ENCODE measurements at regions not wholly inside any gene's neighbourhood (a gene's known extent, or its start where the extent isn't known, plus 50 kb on each side); places are given as distances from the start of the nearest gene placed in this dataset.

DNA sequence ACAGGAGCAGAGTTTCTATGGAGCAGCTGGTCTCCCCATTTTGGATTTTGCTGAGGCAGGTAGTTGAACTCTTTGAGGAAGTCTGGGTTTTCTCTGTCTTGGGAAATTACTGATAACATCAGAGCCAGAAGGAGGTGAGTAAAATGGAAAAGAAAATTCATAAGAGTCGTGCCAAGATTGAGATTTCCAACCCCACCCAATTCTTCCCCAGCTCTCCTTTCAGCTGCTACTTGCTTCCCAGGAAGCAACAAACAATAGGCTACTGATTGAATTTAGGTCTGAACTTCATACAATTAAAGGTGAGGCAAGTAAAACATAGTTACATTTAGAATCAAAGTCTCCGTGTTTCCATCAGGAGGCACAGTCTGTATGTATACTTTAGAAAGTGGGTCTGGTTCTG, 54.6 kb upstream of the EOLA2 start:
- DNase-seq, result no peak

DNA sequence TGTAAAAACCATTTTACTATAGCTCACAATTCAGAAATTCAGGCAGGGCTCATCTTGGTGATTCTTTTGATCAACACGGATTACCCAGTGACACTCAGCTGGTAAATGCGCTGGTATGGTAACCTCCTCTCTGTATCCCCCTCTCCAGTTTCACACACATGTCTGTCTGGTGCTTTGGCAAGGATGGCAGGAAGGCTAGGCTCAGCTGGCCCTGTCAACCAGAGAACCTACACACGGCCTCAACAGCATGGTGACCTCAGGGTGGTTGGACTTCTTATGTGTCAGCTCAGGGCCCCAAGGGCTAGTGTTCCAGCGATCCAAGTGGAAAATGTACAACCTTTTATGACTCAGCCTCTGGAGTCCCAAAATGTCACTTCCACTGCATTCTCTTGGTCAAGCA, 55.7 kb upstream of the EOLA2 start:
- DNase-seq, result no peak

DNA sequence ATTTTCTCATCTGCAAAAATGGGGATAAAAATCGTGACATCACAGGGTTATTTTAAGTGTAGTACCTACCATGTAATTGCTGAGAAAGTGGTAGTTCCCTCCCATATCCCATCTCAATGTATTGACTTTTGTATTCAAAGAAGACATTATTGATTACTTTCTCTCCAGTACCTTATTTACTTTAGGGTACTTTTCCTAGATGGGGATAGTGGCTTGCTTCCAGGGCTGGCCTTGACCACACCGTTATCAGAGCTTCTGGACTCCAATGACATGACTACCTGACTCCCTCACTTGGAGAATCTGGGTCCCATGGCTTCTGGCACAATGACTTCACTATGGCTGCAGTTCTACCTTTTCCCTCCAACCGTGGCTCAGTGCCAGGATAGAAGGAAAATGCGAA, 58.2 kb upstream of the EOLA2 start:
- no peak for DNase-seq

DNA sequence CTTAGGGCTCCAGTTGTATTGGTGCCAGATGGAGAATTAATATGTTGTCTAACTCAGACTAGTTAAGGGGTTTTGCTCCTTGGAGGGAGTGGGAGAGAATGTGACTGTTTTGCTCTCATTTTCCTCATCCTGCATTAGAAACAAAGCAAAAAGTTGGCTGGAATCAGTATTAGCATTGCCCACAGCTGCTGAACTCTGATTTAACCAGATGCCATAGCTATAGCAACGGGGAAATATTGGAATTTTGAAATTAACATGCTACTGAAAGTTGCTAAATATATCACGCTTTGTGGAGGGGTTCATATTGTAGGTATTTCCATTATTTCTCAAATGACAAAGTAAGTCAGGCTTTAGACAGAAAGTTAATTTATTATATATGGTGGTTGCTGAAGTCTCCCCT, 66.7 kb upstream of the EOLA2 start:
- DNase-seq, result no peak

DNA sequence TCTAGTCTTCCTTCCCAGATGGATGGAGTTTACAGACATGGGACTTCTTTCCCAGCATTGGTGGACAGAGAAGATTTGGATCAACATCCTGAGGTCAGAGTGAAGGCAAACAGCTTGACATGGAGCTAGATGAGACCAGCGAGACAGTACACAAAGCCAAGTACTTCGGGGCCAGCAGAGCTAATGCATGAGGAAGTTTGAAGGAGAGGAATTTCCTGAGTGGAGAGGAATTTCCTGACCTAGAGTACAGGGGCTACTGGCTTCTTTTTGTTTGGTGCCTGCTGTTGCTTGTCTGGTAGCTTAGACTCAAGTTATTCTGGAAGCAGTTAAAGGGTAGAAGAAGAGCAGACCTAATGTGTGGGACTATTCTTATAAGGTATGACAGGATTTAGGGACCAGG, 69.1 kb upstream of the EOLA2 start:
- DNase-seq, result no peak

DNA sequence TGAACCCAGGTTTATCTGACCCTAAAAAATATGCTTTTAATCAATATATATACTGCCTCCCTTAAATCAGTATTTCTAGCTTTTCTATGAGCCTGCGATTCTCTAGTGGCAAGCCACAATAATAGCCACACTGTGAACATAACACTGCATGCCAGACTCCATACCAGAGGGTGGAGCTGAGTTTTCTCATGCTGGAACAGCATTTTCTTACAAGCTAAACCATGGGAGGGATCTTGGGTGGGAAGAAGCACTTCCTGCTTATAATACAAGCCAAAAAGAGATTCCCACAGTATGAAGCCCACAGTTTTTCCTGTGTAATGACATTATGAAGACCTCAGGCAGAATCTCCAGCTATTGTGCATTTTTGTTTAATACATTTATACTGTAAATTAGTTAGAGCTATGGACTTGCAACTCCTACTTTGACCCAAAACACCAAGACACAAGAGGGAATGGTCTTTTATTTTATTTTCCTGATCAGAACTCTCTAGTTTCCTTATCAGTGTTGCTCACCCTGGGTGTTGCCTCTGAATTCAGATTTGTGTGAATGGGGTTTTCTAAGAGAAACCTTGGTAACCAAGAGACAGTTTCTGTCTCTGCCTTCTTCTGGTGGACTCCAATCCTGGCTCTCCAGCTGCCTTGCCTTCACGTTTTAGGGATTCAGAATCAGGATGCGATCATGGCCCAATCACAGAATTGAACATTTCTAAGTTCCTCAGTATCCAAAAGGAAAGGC, 74.5 kb upstream of the EOLA2 start:
- DNase-seq, result no peak

DNA sequence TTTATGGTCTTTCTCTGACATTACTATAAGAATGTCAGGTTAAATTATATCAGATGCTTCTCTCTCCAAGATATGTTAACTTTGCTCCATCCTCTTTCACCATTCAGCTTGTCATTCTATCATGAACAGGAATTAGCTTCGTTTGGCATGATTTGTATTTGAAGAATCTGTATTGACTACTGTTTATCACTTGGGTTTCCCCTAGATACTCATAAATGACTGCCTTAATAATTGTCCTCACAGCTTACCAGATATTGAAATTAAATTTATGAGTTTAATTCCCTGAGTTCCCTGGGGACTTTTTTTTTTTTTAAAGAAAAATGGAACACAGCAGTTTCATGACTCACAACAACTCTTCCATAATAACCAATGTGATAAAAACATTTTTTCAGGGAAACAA, 76.2 kb upstream of the EOLA2 start:
- DNase-seq, result no peak

DNA sequence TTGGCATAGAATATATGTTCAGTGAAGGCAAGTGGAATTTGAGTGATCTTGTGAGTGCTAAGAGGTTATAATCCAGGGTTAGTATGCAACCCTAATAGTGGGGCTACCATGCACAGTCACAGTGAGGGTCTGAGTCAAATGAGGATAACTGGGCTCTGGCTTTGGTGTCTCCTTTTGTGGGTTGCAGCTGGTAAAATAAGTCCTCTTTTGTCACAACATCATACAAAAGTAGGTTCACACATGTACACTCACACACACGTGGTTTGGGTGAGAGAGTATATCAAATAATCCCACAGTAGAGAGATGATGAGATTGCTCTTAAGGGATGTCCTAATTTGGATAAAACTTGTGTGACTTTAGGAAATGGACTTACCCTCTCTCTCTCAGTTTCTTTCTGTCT, 79.6 kb upstream of the EOLA2 start:
- DNase-seq, result no peak

DNA sequence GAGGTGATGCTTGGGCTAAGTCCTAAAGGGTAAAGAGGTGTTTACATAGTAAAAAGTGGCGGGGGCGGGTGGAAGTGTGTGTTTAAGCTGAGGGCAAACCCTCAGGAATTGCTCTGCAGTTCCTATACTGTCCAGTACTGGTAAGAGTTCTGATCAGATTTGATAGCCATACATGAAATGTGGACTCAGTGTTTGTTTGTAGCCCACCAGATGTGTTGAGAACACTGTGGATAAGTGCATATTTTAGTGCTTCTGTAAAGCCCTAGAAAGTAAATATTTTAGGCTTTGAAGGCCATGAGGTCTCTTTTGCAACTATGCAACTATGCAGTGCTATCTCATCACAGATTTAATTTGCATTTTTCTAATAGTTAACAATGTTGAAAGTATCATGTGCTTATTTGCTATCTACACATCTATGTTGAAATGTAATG, 80.7 kb upstream of the EOLA2 start:
- DNase-seq, result no peak

DNA sequence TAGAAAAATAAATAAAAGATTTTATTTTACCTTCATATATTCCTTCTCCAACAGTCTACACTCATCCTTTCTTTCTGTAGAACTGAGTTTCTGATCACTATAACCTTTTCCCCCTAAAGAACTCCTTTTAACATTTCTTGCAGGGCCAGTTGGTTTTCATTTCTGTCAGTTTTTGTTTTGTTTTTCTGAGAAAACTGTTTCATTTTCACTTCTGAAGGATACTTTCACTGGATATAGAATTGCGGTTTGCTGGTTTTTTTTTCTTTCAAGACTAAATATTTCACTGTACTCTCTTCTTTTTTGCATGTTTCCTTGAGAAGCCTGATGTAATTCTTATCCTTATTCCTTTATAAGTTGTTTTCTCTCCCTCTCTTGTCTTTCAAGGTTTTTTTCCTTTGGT, 90.4 kb upstream of the EOLA2 start:
- no peak for DNase-seq

DNA sequence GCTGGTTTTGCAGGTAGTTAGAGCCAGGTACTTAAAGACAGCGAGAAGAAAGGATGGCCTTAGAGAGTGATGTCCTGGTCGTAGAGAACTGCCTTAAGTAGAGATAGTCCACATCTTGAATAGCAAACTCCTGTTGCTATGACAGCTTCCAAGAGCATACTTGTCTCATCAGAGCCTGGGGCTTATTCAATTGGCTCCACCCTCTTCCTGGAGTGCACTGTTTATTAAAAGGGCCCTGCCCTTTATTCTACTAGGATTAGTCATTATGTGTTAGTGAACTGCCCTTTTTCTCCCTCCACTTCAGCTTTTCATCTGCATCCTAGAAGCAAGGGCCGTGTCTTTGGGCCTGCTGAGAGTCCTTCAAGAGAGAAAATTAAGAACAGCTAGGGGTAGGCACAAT, 94.5 kb upstream of the EOLA2 start:
- no peak for DNase-seq

DNA sequence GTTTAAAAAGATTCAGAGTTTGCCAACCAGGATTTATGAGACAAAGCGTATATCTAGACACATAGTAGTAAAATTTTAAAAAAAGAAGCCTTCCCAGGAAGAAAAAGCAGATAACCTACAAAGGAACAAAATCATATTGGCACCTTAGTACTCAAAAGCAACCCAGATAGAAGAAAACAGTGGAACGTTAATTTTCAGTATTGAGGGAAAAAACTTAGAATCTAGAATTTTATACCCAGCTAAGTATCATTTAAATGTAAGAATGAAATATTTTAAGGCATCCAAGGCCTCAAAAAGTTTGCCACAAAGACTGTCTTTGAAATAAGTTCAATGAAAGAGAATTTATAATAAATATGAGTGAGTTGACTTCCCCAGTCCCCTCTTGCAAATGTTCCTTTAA, 96.5 kb upstream of the EOLA2 start:
- DNase-seq, result no peak

DNA sequence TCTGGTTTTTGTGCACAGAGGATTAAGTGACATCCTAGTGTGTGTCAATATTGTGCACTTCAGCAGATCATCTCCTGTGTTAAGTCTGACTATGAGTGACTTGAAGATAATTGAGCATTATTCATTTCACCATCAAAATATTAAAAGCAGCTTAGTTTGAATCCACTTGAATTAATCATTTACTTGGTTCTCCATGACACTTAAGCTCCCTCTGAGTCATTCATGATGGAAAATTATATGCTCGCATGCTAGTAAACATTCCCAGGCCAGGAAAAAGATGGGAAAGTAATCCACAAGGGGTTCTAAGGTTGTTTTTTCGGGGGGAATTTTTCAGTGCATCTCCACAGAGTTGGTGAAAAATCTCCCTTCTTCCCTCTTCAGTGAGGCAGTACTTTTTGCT, 97.2 kb upstream of the EOLA2 start:
- DNase-seq, result no peak

DNA sequence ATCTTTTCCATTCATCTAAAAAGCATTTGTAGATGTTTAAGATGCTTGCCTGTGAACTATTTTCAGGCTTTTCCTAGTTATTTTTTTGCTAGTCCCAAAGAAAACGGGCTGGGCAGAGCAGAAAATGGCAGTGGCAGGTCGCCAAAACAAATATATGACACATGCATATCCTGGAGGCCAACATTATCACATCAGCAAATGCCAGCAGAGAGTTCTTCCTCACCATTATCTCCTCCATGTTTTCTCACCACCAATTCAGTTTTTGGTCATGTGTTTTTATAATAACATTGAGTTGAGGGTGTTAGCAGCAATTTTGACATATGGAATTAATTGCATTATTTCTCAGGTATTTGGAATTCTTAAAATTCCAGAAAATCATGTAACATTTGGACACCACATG, 97.9 kb upstream of the EOLA2 start:
- no peak for DNase-seq

DNA sequence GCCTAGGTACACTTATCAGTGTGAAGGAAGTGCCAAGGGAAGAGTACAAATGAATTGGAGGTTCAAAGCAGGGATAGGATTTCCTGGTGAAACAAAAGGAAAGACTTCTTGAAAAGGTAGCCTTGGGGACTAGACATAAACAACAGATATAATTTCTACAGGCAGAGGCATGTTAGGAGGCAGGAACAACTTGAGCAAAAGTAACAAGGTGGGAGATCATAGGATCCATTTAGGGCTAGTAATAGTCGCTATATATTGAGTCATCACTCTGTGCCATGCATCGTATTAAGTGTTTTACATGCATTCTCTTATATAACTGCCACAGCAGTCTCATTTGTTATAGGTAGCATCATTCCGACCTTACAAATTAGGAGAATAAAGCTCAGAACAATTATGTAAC, 98.3 kb upstream of the EOLA2 start:
- DNase-seq, result no peak

DNA sequence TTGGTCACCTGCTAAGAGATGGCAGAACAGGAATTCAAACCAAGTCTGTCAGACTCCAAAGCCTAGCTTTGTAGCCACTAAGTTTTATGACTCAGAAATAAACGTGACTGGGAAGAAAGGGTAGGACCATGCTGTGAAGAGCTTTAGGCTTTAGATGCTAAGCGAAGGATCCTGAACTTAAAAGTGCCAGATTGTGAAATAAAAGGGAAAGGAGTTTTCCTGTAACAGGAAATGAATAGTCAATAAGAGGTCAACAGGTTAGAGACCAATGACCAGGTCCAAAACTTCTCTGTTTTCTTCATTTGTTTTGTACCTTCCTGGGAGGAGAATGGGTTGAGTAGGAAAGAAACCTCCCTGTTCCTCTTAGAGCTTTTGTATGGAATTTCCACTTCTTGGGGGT, 98.8 kb upstream of the EOLA2 start:
- no peak for DNase-seq

DNA sequence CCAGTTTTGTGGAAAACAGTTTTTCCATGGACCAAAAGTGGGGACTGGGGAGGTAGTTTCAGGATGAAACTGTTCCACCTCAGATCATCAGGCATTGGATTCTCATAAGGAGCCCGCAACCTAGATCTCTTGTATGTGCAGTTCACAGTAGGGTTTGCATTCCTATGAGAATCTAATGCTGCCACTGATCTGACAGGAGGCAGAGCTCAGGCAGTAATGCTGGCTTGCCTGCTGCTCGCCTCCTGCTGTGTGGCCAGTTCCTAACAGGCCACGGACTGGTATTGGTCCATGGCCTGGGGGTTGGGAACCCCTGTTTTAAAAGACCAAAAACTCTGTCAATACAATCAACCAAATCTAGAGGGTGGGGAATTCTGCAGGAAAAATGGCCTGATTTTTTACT, 100.0 kb upstream of the EOLA2 start:
- no peak for DNase-seq

DNA sequence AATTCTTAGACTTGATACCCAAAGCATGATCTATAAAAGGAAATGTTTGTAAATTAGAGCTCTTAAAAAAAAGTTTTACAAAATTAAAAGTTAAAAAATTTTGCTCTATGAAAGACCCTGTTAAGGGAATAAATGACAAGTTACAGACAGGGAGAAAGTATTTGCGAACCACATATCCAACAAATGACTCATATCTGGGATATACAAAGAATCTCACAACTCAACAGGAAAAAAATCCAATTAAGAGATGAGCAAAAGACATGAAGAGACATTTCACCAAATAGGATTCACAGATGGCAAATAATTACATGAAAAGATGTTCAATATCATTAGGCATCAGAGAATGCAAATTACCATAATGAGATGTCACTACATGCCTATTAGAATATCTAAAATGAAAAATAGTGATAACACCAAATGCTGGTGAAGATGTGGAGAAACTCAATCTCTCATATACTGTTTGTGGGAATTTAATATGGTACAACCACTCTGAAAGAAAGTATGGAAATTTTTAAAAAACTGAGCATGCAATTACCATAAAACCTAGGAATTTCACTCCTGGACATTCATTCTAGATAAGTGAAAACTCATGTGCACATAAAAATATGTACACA, 100.8 kb upstream of the EOLA2 start:
- DNase-seq, result no peak

DNA sequence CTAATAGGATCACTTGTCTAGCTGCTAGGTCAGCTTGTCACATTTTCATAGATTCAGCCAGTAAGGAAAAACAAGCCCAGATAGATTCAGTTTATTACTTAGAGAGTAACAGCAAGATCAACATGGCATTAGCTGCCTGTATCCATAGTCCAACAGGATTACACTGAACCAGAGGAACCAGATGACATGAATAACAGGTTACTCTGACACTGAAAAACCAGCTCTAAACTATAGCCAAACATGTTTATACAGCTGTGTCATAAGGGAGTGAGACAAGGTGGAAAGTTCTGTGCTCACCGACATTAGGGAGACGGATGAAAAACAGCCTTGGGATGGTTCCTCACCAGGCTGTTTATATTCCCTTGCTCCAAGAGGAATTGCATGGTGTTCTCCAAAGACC, 102.9 kb upstream of the EOLA2 start:
- DNase-seq, result no peak

DNA sequence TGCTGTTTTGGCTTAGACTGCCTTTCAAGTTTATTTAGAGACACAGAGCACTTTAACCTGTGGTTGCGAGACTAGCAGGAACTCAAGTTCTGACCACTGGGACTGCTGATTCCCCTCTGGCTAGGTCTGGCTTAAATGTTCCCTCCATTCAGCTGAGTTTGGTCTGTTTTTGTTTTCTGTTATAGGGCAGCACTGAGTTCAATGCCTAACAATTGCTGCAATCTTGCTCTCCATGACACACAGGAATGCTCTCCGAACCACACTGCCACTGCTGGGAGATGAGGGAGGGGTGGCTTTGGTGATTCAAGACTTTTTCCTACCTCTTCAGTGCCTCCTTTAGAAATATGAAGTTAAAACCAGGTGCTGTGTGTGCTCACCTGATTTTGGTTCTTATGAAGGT, 106.3 kb upstream of the EOLA2 start:
- DNase-seq, result no peak

DNA sequence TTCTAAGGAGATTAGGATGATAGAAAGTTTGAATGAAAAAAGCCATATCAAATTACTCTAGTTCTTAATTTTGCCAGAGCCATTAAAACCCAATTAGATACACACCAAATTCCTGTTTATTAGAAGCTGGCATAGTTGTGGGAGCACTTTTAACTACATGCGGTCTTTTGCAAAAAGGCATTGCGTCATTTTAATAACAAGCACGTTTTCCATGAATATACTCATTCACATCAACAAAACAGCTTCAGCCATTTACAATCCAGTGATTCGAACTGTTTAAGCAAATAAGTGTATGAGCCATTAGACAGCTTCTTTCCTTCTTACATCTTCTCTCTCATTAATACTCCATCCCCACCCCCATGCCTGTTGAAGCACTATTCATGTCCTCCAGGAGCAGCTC, 109.5 kb upstream of the EOLA2 start:
- no peak for DNase-seq

DNA sequence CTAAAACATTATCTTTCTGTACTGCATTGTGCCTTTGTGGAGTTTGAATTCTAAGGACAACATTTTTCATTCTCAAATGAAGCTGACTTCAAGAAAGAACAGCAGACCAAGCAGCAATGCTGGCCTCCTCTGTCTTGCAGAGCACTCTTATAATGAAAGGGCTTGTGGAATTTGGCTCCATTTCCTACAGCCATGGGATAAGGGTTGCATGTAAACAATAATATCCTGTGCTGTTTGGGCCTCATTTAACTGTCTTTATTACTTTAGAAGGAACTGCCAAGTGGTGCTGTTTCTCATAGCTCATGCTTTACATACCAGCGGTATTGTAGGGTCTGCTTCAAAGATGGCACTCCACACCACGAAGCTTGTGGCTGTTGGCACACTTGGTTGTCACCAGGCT, 111.4 kb upstream of the EOLA2 start:
- no peak for DNase-seq

DNA sequence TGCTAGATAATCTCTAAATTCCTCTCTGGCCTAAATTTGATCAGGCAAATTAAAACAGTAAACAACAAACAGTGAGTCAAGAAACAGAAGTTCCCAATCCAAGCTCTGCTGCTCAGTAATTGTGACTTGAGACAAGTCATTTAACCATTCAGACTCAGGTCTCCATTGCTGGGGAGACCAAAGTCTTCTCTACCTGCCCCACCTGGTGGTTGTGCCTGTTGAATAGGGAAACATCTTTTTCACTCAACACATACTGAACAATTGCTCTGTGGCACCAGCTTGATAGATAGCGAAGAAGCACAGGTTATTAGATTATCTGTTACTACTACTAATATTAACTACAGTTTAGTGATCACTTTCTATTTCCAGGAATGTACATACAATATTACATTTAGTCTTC, 112.1 kb upstream of the EOLA2 start:
- DNase-seq, result no peak

DNA sequence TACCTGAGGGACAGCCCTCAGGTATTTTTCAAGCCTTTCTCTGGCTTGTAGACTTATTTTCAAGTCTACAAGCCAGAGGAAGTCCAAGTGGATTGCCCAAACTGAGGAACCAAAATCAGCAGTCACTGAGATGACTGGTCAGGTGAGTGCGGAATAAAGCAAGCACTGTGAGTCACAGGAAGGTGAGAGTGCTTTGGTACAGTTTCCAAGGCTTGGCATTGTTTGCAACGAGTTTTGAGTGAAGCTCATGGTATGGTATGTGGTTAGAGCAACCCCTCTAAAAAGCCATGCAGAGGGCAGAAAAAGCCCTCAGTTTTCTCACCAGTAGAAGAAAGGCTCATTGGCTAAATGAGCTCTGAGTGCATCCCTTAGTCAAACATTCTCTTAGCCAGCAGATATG, 112.8 kb upstream of the EOLA2 start:
- no peak for DNase-seq

DNA sequence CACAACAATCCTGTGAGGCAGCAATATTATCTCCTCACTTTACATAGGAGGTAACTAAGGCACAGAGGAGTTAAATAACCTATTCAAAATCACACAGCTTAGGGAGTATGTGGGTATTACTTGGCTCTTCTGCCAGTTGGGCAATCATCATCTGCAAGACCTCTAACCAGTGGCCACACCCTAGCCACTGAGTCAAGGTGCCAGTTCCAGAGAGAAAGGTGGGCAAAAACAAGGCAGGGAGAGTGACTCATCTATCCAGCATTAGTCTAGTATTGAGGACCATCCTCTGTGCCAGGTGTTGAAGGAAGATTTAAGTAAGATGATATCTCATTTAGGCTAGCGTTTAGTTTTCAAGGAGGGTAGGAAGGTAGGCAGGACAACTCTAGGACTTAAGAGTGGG, 113.9 kb upstream of the EOLA2 start:
- no peak for DNase-seq
